ENCODE measurements at regions not wholly inside any gene's neighbourhood (a gene's known extent, or its start where the extent isn't known, plus 50 kb on each side); places are given as distances from the start of the nearest gene placed in this dataset.

GRCh38 chr7:45295222-45295621, 137.6 kb downstream of the RAMP3 start:
- TF ChIP-seq EP300 (IDR thresholded peaks at IDR 0.05) (no peak), POLR2A (IDR thresholded peaks at IDR 0.05) (no peak), CTCF (IDR thresholded peaks at IDR 0.05) (no peak)

All from gastroesophageal sphincter (tissue), 3 donors.